Osteocyte (in vitro differentiated cells): ENCODE measurements at regions not wholly inside any gene's neighbourhood (a gene's known extent, or its start where the extent isn't known, plus 50 kb on each side); places are given as distances from the start of the nearest gene placed in this dataset.

Source experiments
- DNase-seq: peaks from one replicate; pipeline ENCODE4 v3.0.0; 2021; ENCODE audit warnings: mixed read lengths; ENCODE audit not compliant: unreplicated experiment; ENCODE audit errors: extremely low spot score
- H3K27ac Mint-ChIP-seq: one replicate; pipeline ENCODE4 v1.8.0; 2021; ENCODE audit warnings: mild to moderate bottlenecking, mixed read lengths; ENCODE audit not compliant: unreplicated experiment
- H3K27me3 Mint-ChIP-seq: one replicate; pipeline ENCODE4 v1.8.0; 2021; ENCODE audit warnings: mixed read lengths; ENCODE audit not compliant: unreplicated experiment
- H3K36me3 Mint-ChIP-seq: one replicate; pipeline ENCODE4 v1.8.0; 2021; ENCODE audit warnings: mixed read lengths; ENCODE audit not compliant: unreplicated experiment
- H3K4me1 Mint-ChIP-seq: one replicate; pipeline ENCODE4 v1.8.0; 2021; ENCODE audit warnings: mixed read lengths; ENCODE audit not compliant: unreplicated experiment
- H3K4me3 Mint-ChIP-seq: one replicate; pipeline ENCODE4 v1.8.0; 2021; ENCODE audit warnings: mild to moderate bottlenecking, moderate library complexity, mixed read lengths; ENCODE audit not compliant: unreplicated experiment
- H3K9me3 Mint-ChIP-seq: one replicate; pipeline ENCODE4 v1.8.0; 2021; ENCODE audit warnings: mixed read lengths; ENCODE audit not compliant: unreplicated experiment
- CTCF ChIP-seq: fragments of 200-600 bp; sonication (generic); IDR thresholded peaks from 2 replicates; pipeline ENCODE4 v1.5.0; 2021; ENCODE audit warnings: antibody characterized with exemption, mild to moderate bottlenecking, moderate library complexity

GRCh38 chr13:54758795-54759194 is 1730.2 kb downstream of the OLFM4 start:
- H3K9me3 Mint-ChIP-seq = peaks cover 6% of the 10 kb centered on the region
- no peaks in the 10 kb centered on the region for H3K27me3 Mint-ChIP-seq

GRCh38 chr13:54768214-54768613 is 1739.6 kb downstream of the OLFM4 start:
- no peak overlapping the region for H3K4me3 Mint-ChIP-seq
- no peaks in the 10 kb centered on the region for H3K4me1 Mint-ChIP-seq
- H3K36me3 Mint-ChIP-seq = no peaks in the 10 kb centered on the region
- no peak for DNase-seq
- no peaks in the 10 kb centered on the region for H3K27me3 Mint-ChIP-seq
- H3K9me3 Mint-ChIP-seq = peaks cover 10% of the 10 kb centered on the region
- H3K27ac Mint-ChIP-seq = no peak overlapping the region
- TF ChIP-seq CTCF = no peak

More at GRCh38 chr13:54758795-54759194, 1730.2 kb downstream of the OLFM4 start:
- H3K4me1 Mint-ChIP-seq = no peaks in the 10 kb centered on the region
- no peak for DNase-seq
- H3K27ac Mint-ChIP-seq = no peak overlapping the region
- H3K36me3 Mint-ChIP-seq = no peaks in the 10 kb centered on the region
- H3K4me3 Mint-ChIP-seq = no peak overlapping the region
- TF ChIP-seq CTCF = no peak

- H3K27me3 Mint-ChIP-seq = no peaks in the 10 kb centered on the region
- no peak for TF ChIP-seq CTCF
- H3K4me1 Mint-ChIP-seq = no peaks in the 10 kb centered on the region
- no peak overlapping the region for H3K4me3 Mint-ChIP-seq
- peaks cover 24% of the 10 kb centered on the region for H3K9me3 Mint-ChIP-seq
- no peak for DNase-seq
- no peak overlapping the region for H3K27ac Mint-ChIP-seq
- H3K36me3 Mint-ChIP-seq = no peaks in the 10 kb centered on the region
These were observed 1747.0 kb downstream of the OLFM4 start for GRCh38 chr13:54775501-54776191.

GRCh38 chr13:54787754-54788153 is 1759.1 kb downstream of the OLFM4 start:
- peaks cover 23% of the 10 kb centered on the region for H3K9me3 Mint-ChIP-seq
- H3K27me3 Mint-ChIP-seq = no peaks in the 10 kb centered on the region
- no peak for DNase-seq
- H3K36me3 Mint-ChIP-seq = no peaks in the 10 kb centered on the region
- no peaks in the 10 kb centered on the region for H3K4me1 Mint-ChIP-seq
- no peak overlapping the region for H3K27ac Mint-ChIP-seq
- TF ChIP-seq CTCF = no peak
- no peak overlapping the region for H3K4me3 Mint-ChIP-seq

- no peaks in the 10 kb centered on the region for H3K4me1 Mint-ChIP-seq
- H3K27ac Mint-ChIP-seq = no peak overlapping the region
- no peak for DNase-seq
- H3K27me3 Mint-ChIP-seq = no peaks in the 10 kb centered on the region
- H3K36me3 Mint-ChIP-seq = no peaks in the 10 kb centered on the region
- no peak overlapping the region for H3K4me3 Mint-ChIP-seq
- TF ChIP-seq CTCF = no peak
- peaks cover 15% of the 10 kb centered on the region for H3K9me3 Mint-ChIP-seq
These were observed 1771.1 kb downstream of the OLFM4 start for GRCh38 chr13:54799621-54800226.
